ENCODE measurements at regions not wholly inside any gene's neighbourhood (a gene's known extent, or its start where the extent isn't known, plus 50 kb on each side); places are given as distances from the start of the nearest gene placed in this dataset.

DNA sequence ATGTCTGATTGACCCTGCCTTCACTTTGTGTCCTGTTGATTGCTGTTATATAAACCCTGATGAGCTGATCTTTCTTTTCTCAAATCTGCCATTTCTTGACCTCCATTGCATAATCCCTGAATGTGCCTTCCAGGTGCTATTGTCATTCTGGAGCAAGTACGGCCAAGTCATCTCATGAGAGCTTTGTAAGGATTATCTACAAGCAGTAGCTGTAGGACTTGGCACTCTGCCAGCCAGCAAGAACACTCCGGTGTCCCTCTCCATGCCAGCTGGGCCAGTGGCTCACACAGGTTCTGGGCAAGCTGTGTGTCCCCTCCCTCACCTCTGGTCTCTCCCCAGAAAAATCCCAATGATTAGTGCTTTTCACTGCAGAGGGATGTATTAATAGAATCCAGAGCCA lies 348.1 kb downstream of the FOXO1 start:
- no peak overlapping the region for H3K4me3 Mint-ChIP-seq
- peaks cover 70% of the 10 kb centered on the region for H3K4me1 Mint-ChIP-seq (ENCODE audit: low read depth)
- peaks cover 12% of the 10 kb centered on the region for H3K9me3 Mint-ChIP-seq
- intact Hi-C loops (cut with micrococcal nuclease), result loop anchor here (5.0 kb wide), 2 partner anchors 199 to 294 kb away; no protein-coding TSS in a partner anchor
- no peaks in the 10 kb centered on the region for H3K27me3 Mint-ChIP-seq (ENCODE audit: insufficient read depth)
- no peak for DNase-seq (ENCODE audit: low spot score)
- no peaks in the 10 kb centered on the region for H3K36me3 Mint-ChIP-seq (ENCODE audit: low read depth)
- H3K27ac Mint-ChIP-seq, result no peak overlapping the region

DNA sequence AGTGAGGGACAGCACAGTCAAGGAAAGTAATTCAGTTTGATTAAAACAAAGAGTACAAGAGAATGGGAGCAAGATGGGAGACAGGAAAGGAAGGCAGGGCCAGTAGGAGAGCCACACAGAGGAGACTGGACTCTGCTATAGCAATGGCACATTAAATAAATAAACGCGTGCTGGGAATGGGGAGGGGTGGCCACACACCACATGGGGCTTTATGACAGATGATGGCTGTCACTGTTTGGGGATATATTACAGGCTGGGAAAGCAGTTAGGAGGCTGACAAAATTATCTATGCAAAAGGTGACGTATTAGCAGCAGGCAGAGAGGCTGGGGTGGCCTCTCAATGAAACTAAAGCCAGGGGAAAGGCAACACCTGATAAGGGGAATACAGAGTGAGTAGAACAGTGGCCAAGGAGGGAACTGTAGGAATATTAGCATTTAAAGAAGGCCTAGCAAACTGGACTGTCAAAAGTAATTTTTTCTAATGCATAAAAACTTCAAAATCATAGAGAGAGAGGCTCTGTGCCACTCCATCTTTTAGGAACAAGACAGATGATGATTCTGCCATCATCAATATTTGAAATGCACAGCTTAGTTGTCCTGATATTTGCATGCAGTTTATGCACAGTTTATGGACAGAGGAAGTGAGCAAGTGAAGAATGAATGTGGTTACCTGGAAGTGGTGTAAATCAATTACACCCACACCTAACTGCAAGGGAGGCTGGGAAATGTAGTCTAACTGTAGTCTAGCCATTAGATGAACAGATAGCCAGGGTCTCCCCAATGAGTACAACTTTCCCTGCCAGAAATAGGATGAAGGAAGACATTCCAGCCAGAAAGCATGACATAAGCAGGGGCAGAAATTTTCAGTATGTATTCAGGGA lies 346.5 kb downstream of the FOXO1 start:
- Mint-ChIP-seq H3K9me3 (peaks cover 24% of the 10 kb centered on the region), H3K27ac (no peak overlapping the region), H3K4me3 (no peak overlapping the region), H3K4me1 (ENCODE audit: low read depth) (peaks cover 55% of the 10 kb centered on the region), H3K27me3 (ENCODE audit: insufficient read depth) (no peaks in the 10 kb centered on the region), H3K36me3 (ENCODE audit: low read depth) (peaks cover 1% of the 10 kb centered on the region)
- intact Hi-C loops (cut with micrococcal nuclease), result loop anchor here (5.0 kb wide), 2 partner anchors 197 to 292 kb away; no protein-coding TSS in a partner anchor
- no peak for DNase-seq (ENCODE audit: low spot score)

DNA sequence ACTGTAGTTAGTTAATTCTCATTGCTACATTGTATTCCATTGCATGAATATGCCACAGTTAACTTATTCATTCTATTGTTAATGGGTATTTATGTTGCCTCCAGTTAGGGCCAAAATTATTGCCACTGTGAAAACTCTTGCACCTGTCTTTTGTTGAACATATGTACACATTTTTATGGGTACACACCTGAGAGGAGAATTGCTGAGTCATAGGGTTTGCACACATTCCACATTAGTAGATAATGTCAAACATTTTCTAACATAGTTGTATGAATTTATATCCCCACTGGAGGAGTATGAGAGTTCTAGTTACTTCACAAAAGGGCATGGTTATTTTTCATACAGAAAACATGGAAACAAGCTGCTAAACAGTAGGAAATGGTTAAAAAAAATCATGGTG lies 338.4 kb downstream of the FOXO1 start:
- Mint-ChIP-seq H3K27ac (no peak overlapping the region), H3K36me3 (ENCODE audit: low read depth) (peaks cover 1% of the 10 kb centered on the region), H3K4me1 (ENCODE audit: low read depth) (peaks cover 15% of the 10 kb centered on the region), H3K4me3 (no peak overlapping the region), H3K9me3 (peaks cover 14% of the 10 kb centered on the region), H3K27me3 (ENCODE audit: insufficient read depth) (no peaks in the 10 kb centered on the region)
- intact Hi-C loops (cut with micrococcal nuclease), result no loop called here
- no peak for DNase-seq (ENCODE audit: low spot score)

DNA sequence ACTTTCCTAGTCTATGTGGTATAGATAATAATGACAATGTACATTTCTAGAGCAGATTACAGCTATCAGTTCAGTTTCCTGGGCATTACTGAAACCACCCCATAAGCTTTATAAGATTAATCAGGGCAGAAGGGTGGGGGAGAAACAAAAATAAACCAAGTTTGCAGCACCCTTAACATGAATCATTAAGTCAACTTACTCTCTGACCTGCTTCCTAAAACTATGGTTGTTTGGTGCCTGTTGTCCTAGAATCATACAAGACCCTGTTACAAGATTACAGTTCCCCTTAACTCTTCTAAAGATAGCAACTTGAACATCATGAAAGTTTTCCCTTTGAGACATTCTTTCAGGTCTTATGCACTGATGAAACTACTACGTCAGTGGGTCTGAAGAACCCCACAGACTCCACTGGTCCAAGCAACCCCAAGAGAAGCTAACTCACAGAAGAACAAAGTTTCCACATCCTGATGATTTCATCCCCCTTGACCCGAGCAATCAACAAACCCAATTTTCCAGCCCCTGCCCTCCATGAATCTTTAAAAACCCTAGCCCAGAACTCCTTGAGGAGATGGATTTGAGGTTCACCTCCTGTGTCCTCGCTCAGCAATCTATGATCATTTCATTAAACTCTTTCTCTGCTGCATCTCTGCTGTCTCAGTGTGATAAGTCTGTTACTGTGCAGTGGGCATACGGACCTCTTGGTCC lies 336.5 kb downstream of the FOXO1 start:
- Mint-ChIP-seq H3K27ac (no peak overlapping the region), H3K9me3 (no peaks in the 10 kb centered on the region), H3K27me3 (ENCODE audit: insufficient read depth) (peaks cover 1% of the 10 kb centered on the region)

DNA sequence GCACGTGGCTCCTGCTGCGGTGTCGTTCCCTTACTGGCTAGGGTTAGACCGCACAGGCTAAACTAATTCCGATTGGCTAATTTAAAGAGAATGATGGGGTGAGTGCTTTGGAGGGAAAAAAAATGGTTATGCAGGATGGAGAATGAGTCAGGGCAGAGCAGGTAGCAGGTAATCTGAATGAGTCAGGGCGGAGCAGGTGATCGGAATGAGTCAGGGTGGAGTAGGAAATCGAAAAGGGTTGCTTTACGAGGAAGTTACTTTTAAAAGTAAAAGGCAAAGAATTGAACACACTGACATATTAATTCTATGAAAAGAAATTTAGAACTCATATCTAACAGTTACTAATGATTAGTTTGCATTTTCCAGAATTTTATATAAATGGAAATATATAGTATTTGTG lies 335.5 kb downstream of the FOXO1 start:
- Mint-ChIP-seq H3K4me1 (ENCODE audit: low read depth) (peaks cover 9% of the 10 kb centered on the region), H3K9me3 (no peaks in the 10 kb centered on the region), H3K4me3 (no peak overlapping the region), H3K27me3 (ENCODE audit: insufficient read depth) (peaks cover 1% of the 10 kb centered on the region), H3K27ac (no peak overlapping the region), H3K36me3 (ENCODE audit: low read depth) (peaks cover 1% of the 10 kb centered on the region)
- intact Hi-C loops (cut with micrococcal nuclease), result no loop called here
- no peak for DNase-seq (ENCODE audit: low spot score)

More for the DNA sequence above, 336.5 kb downstream of the FOXO1 start:
- peaks cover 1% of the 10 kb centered on the region for H3K36me3 Mint-ChIP-seq (ENCODE audit: low read depth)
- H3K4me3 Mint-ChIP-seq, result no peak overlapping the region
- H3K4me1 Mint-ChIP-seq (ENCODE audit: low read depth), result peaks cover 15% of the 10 kb centered on the region
- intact Hi-C loops (cut with micrococcal nuclease), result no loop called here
- DNase-seq (ENCODE audit: low spot score), result no peak

DNA sequence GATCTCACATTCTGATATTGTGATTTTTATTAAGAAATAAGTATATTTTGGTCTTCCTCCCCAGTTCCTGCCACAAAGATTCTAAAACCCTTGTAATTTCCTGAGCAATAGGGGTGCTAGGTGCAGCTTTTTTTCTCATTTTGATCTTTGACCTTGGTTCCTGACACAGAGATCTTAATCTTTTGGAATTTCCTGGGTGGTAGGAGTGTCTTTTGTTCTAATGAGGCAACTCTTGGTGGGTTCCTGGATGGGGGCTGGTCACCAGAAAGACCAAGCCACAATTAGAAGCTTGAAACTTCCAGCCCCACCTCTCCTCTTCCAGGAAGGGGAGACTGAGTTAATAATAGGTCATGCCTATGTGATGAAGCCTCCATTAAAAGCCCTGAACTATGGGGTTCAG lies 334.6 kb downstream of the FOXO1 start:
- peaks cover 15% of the 10 kb centered on the region for H3K4me1 Mint-ChIP-seq (ENCODE audit: low read depth)
- intact Hi-C loops (cut with micrococcal nuclease), result no loop called here
- peaks cover 1% of the 10 kb centered on the region for H3K27me3 Mint-ChIP-seq (ENCODE audit: insufficient read depth)
- H3K27ac Mint-ChIP-seq, result no peak overlapping the region
- DNase-seq (ENCODE audit: low spot score), result no peak
- no peaks in the 10 kb centered on the region for H3K9me3 Mint-ChIP-seq
- H3K4me3 Mint-ChIP-seq, result no peak overlapping the region
- peaks cover 1% of the 10 kb centered on the region for H3K36me3 Mint-ChIP-seq (ENCODE audit: low read depth)

DNA sequence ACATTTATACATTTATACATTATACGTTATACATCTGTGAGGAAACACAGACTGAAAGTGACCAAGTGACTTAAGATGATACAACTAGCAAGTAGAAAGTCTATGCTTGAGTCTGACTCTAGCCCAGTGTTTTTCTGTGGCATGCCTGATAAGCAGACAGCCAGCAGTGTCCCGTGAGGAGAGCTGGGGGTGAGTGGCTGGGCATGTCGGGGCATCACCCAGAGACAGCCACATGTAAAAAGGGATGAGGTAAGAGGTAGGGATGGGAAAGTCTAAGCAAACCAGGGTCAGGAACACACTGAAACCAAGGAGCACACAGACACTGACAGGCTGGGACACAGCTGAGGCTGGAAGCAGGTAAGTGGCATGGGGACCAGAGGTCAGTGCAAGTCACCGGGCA lies 333.2 kb downstream of the FOXO1 start:
- no peak for DNase-seq (ENCODE audit: low spot score)
- intact Hi-C loops (cut with micrococcal nuclease), result no loop called here
- Mint-ChIP-seq H3K4me3 (no peak overlapping the region), H3K36me3 (ENCODE audit: low read depth) (peaks cover 1% of the 10 kb centered on the region), H3K27me3 (ENCODE audit: insufficient read depth) (peaks cover 1% of the 10 kb centered on the region), H3K9me3 (no peaks in the 10 kb centered on the region), H3K27ac (no peak overlapping the region), H3K4me1 (ENCODE audit: low read depth) (peaks cover 17% of the 10 kb centered on the region)

DNA sequence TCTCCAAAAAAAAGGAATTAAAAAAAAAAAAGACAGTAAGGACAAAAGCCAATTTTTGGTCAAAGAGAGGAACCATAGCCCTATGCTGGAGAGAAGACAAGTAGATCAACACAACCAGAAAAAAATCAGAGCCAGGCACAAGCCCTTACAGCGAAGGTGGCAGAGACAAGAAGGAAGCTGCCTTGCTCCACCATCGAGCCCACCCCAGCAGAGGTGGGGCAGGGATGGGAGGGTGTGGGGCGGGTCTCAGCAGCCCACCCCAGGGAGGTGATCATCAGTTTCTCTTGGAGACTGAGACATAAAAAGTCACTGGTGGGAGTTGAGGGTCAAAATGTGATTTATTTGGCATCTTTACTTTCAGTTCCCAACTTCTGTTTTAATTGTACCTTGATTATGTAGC lies 332.4 kb downstream of the FOXO1 start:
- H3K9me3 Mint-ChIP-seq, result no peaks in the 10 kb centered on the region
- intact Hi-C loops (cut with micrococcal nuclease), result no loop called here
- H3K4me3 Mint-ChIP-seq, result no peak overlapping the region
- H3K27me3 Mint-ChIP-seq (ENCODE audit: insufficient read depth), result peaks cover 1% of the 10 kb centered on the region
- H3K27ac Mint-ChIP-seq, result no peak overlapping the region
- DNase-seq (ENCODE audit: low spot score), result no peak
- H3K36me3 Mint-ChIP-seq (ENCODE audit: low read depth), result peaks cover 1% of the 10 kb centered on the region
- H3K4me1 Mint-ChIP-seq (ENCODE audit: low read depth), result peaks cover 17% of the 10 kb centered on the region

DNA sequence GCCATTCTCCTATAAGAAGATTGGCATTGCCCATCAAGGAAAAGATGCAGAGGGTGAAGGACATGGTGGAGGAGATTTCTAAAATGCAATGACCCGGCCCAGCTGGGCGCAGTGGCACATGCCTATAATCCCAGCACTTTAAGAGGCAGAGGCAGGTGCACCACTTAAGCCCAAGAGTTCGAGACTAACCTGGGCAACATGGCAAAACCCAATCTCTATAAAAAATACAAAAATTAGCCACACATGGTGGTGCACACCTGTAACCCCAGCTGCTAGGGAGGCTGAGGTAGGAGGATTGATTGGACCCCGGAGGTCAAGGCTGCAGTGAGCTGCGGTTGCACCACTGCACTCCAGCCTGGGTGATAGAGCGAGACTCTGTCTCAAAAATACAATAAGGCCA lies 331.8 kb downstream of the FOXO1 start:
- intact Hi-C loops (cut with micrococcal nuclease), result no loop called here
- Mint-ChIP-seq H3K27ac (no peak overlapping the region), H3K27me3 (ENCODE audit: insufficient read depth) (peaks cover 1% of the 10 kb centered on the region), H3K9me3 (no peaks in the 10 kb centered on the region), H3K4me3 (no peak overlapping the region), H3K4me1 (ENCODE audit: low read depth) (peaks cover 17% of the 10 kb centered on the region), H3K36me3 (ENCODE audit: low read depth) (peaks cover 1% of the 10 kb centered on the region)
- no peak for DNase-seq (ENCODE audit: low spot score)

DNA sequence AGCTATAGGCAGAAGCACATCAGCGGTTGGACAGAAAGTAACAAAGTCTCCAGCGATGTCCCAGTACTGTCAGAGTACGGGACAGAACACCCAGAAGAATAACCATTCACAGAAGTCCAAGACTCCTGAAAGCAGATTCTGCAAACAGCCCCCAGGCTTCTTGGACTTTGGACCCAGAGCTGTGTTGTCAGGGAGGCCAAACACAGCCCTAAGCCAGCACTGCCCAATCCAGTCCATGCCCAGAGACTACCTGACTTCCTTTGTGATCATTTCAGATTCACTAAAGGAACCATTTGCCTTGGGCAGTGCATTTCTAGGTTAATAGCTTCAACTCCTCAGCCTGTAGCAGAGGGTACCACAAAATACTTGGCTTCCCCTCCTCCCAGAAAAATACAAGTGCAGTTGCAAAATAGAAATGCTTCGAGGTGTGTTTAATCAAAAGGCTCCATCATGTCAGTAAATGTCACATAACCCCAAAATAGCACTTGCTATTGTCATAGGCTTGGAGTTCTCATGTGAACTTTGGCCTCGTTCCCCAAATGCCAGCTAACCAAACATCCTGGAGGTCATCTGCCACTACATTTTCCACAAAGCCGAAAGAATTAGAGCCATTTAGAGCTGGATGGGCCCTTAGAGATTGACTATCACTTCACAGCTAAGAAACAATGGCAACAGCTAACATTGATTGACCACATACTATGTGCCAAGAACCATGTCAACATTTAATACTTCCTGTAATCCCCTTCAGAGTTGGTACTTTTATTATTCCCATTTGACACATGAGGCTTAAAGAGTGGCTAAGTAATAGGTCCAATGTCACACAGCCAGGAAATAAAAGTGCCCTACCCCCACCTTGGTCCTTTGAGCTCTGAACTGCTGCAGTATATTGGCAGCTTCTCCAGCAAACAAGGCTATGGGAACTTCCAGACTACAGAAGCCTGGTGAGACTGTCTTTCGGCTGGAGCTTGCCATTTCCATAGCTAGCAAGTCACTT lies 329.9 kb downstream of the FOXO1 start:
- H3K4me1 Mint-ChIP-seq (ENCODE audit: low read depth), result peaks cover 13% of the 10 kb centered on the region
- DNase-seq (ENCODE audit: low spot score), result no peak
- intact Hi-C loops (cut with micrococcal nuclease), result no loop called here

DNA sequence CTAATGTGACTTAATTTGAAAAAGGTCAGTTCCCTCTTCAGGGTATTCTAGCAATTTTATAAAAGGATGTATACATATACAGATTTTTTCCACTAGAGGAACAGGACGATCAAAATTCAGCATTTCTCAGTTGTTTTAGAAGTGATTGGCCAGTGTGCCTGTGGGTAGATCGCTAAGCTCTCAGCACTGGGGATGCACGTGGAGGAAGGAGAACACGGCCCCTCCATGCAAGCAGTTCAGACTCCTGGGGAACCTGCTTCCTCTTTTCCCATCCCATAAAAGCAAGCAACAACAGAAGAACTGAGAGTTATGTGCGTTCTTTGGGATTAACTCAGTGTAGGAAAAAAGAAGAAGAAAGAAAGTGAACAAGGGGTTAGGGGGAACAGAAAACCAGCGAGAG lies 328.8 kb downstream of the FOXO1 start:
- Mint-ChIP-seq H3K27me3 (ENCODE audit: insufficient read depth) (peaks cover 5% of the 10 kb centered on the region), H3K4me1 (ENCODE audit: low read depth) (peaks cover 8% of the 10 kb centered on the region), H3K36me3 (ENCODE audit: low read depth) (peaks cover 1% of the 10 kb centered on the region), H3K27ac (no peak overlapping the region), H3K4me3 (no peak overlapping the region), H3K9me3 (no peaks in the 10 kb centered on the region)
- intact Hi-C loops (cut with micrococcal nuclease), result no loop called here
- no peak for DNase-seq (ENCODE audit: low spot score)

More for the DNA sequence above, 329.9 kb downstream of the FOXO1 start:
- H3K9me3 Mint-ChIP-seq, result no peaks in the 10 kb centered on the region
- H3K4me3 Mint-ChIP-seq, result no peak overlapping the region
- peaks cover 4% of the 10 kb centered on the region for H3K27me3 Mint-ChIP-seq (ENCODE audit: insufficient read depth)
- peaks cover 1% of the 10 kb centered on the region for H3K36me3 Mint-ChIP-seq (ENCODE audit: low read depth)
- H3K27ac Mint-ChIP-seq, result no peak overlapping the region

DNA sequence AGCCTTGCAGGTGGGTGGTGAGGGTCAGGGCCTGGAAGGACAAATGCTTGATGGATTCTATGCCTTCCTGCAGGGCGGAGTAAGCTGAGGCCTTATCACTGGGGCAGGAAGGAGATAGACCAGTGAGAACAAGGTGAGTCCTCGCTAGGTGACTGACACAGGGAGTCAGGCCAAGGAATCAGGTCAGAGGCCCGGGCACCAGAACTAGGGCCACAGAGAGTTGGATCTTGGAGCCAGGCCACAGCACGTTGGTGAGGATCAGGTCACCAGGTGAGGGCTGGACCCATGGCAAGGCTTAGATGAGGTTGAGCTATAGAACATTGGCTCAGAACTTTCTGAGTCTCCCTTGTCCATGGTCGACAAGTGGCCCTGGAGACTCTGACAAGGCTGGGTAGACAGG lies 328.2 kb downstream of the FOXO1 start:
- intact Hi-C loops (cut with micrococcal nuclease), result no loop called here
- no peak for DNase-seq (ENCODE audit: low spot score)
- H3K36me3 Mint-ChIP-seq (ENCODE audit: low read depth), result peaks cover 1% of the 10 kb centered on the region
- no peak overlapping the region for H3K4me3 Mint-ChIP-seq
- no peaks in the 10 kb centered on the region for H3K9me3 Mint-ChIP-seq
- H3K4me1 Mint-ChIP-seq (ENCODE audit: low read depth), result peaks cover 8% of the 10 kb centered on the region
- no peak overlapping the region for H3K27ac Mint-ChIP-seq
- peaks cover 8% of the 10 kb centered on the region for H3K27me3 Mint-ChIP-seq (ENCODE audit: insufficient read depth)
